ENCODE measurements at regions not wholly inside any gene's neighbourhood (a gene's known extent, or its start where the extent isn't known, plus 50 kb on each side); places are given as distances from the start of the nearest gene placed in this dataset.

- TF ChIP-seq CTCF (IDR thresholded peaks at IDR 0.05; ENCODE audit: insufficient read depth, low read length), result no peak
- H3K4me3 ChIP-seq (ENCODE audit: low read depth, low read length), result no peak overlapping the region
- DNase-seq (ENCODE audit: low read depth), result no peak
Measured at GRCh38 chr11:23840872-23841271, 656.0 kb upstream of the LUZP2 start.

GRCh38 chr11:23846902-23847422 is 649.9 kb upstream of the LUZP2 start:
- peak; percentile 11 for DNase-seq (ENCODE audit: low read depth)
- no peak overlapping the region for H3K4me3 ChIP-seq (ENCODE audit: low read depth, low read length)
- no peak for TF ChIP-seq CTCF (IDR thresholded peaks at IDR 0.05; ENCODE audit: insufficient read depth, low read length)

GRCh38 chr11:23851216-23851615 is 645.6 kb upstream of the LUZP2 start:
- TF ChIP-seq CTCF (IDR thresholded peaks at IDR 0.05; ENCODE audit: insufficient read depth, low read length), result no peak
- H3K4me3 ChIP-seq (ENCODE audit: low read depth, low read length), result no peak overlapping the region
- no peak for DNase-seq (ENCODE audit: low read depth)

- no peak overlapping the region for H3K4me3 ChIP-seq (ENCODE audit: low read depth, low read length)
- no peak for TF ChIP-seq CTCF (IDR thresholded peaks at IDR 0.05; ENCODE audit: insufficient read depth, low read length)
- DNase-seq (ENCODE audit: low read depth), result peak; percentile 49
Measured at GRCh38 chr11:23856654-23857053, 640.2 kb upstream of the LUZP2 start.

- no peak for TF ChIP-seq CTCF (IDR thresholded peaks at IDR 0.05; ENCODE audit: insufficient read depth, low read length)
- no peak overlapping the region for H3K4me3 ChIP-seq (ENCODE audit: low read depth, low read length)
- DNase-seq (ENCODE audit: low read depth), result no peak
Measured at GRCh38 chr11:23859087-23859486, 637.8 kb upstream of the LUZP2 start.

GRCh38 chr11:23861615-23862014 is 635.2 kb upstream of the LUZP2 start:
- no peak for DNase-seq (ENCODE audit: low read depth)
- TF ChIP-seq CTCF (IDR thresholded peaks at IDR 0.05; ENCODE audit: insufficient read depth, low read length), result no peak
- no peak overlapping the region for H3K4me3 ChIP-seq (ENCODE audit: low read depth, low read length)

GRCh38 chr11:23865341-23865975 is 631.4 kb upstream of the LUZP2 start:
- H3K4me3 ChIP-seq (ENCODE audit: low read depth, low read length), result no peak overlapping the region
- TF ChIP-seq CTCF (IDR thresholded peaks at IDR 0.05; ENCODE audit: insufficient read depth, low read length), result no peak
- no peak for DNase-seq (ENCODE audit: low read depth)

All from fibroblast of the aortic adventitia (primary cell).